GM18502 (cell line): ENCODE measurements at regions not wholly inside any gene's neighbourhood (a gene's known extent, or its start where the extent isn't known, plus 50 kb on each side); places are given as distances from the start of the nearest gene placed in this dataset.

Experiments used
- ATAC-seq: cut with Tn5 transposase; IDR thresholded peaks from one replicate; pipeline ENCODE4 v1.9.1; 2021; ENCODE audit warnings: mild to moderate bottlenecking; ENCODE audit not compliant: unreplicated experiment, poor library complexity

DNA sequence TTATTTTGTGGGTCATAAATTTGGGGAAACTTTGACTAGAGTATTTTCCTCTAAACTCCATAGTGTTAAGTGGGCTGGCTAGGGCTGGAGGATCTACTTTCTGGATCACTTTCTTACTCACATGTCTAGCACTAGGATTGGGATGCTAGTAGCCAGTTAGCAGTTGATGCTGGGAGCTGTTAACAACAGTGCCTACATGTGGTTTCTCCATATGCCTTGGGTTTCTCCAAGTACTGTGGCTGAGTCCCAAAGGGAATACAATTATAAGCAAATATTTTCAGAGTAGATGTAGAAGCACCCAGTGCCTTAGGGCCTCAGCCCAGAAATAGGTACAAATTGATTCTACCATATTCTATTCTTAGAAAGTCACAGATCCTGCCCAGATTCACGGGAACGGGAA lies 1614.9 kb downstream of the ARAP2 start:
- no peak for ATAC-seq

DNA sequence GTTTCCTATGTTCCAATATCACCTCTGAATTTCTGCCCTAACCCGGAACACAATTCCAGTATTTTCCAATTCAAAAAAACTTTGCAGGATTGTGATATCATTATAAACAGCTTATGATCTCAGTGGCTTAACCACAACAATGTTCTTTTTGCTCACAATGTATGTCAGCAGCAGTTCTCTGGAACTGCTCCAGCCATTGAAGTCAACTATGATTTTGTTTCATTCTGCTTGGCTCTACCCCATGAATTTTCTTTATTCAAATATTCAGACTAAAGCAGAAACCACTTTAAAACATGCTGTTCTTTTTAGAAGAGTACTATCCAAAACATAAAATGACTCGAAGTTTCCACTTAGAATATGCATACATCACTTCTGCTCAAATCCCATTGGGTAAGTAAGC lies 1611.1 kb downstream of the ARAP2 start:
- ATAC-seq = no peak

DNA sequence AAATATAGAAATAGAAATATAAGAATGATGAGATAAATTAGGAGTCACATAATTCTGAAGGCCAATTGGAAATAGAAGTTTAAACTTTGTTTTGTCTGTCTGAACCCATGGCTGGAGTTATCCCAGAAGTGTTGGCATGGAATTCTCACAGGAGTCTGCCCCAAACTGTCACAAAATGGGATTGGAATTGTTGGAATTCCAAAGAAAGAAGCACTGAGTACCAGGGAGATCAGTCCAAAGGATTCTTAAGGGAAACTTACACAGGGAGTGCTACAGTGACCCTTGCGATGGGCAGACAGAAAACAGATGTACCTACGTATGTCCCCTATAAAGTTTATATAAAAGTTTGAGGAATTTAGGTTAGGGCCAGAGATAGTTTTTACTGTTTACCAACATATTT lies 1607.7 kb downstream of the ARAP2 start:
- ATAC-seq = no peak

DNA sequence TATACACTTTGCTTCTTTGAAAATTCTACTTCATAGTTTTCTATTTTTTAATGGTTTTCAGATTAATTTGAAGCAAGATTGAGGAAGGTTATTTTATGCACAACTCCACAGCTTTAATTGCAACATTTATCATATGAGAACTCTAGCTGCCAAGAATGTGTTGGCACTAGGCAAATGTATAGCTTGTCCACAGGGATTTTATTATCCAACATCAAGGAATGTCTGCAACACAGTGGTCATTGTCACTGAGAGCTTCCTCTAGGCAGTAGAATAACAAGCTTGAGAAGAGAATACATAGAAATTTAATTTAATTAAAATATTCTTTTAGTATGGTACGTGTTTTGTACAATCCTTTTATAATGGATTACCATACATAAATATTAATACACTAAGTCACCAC lies 1600.8 kb downstream of the ARAP2 start:
- ATAC-seq = no peak

DNA sequence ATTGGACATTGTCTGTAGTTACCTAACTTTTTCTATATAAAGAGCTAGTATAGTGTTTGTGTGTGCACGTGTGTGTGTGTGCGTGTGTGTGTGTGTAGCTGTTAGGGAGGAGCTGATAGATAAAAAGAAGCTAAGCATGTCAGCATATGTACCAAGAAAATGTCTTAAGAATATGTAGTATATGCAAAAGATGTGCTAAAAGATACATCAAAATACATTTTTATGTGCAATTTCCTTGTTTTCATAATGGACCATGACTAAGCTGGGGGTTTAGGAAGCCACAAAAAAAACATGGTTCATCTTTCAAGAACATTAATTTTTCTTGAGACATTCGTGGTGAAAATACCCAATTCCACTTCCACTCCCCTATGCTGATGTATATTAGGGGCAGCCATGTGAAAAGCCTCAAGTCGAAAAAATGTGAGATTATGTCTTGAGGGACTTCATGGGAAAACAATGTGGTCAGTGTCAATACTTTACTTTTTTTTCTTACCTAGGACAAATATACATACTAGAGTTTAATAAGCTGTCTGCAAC lies 1599.7 kb downstream of the ARAP2 start:
- no peak for ATAC-seq

DNA sequence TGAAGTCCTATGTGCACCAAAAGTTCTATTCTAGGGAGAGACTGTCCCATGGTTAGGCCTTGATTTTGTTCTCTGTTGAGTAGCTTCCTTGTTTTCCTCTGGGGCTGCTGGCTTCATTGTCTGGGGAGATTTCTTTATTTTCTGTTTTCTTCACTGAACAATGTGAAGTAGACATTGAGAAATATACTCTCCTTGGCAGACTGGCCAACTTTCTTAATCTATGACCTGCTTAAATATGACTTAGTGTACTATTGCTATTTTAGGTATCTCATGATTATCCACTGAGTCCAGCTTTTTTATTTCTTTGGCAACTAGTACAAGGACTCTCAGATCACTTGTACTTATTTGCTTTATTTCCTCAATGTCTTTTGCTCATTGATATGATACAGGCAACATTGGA lies 1594.6 kb downstream of the ARAP2 start:
- ATAC-seq = no peak

DNA sequence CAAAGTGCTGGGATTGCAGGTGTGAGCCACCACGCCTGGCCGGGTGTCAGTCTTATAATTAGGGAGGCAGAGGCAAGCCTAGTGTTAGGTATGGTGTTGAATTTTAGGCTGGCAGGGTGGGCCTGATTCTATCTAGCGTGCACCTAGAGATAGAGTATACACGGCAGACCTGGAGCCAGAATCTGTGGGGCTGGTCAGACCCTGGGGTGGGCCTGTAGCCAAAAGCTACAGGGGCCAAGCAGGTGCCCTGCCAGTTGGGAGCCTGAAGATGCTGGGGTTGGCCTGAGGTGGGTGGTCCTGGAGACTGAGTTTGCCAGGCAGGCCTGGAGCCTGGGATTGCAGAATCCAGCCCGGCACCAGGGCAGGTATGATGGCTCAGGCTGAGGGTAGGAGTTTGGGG lies 1580.3 kb downstream of the ARAP2 start:
- ATAC-seq = no peak

DNA sequence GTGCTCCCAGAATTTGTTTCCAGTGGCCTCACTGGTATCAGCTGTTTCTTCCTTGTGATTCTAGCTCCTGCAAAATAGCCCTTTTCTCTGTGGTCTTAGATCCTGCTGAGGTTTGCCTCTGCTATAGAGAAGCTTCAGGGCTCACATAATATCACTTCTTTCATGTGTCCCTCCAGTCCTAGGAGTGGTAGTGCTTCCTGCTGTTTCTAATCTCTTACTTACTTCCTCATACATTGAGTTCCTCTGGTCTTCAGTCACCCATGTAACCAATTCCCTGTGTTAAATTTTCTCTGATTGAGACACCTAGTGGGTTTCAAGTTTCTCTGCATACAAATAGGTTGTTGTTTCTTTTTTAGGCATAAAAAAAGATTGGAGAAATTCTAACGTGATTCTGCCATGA lies 1567.9 kb downstream of the ARAP2 start:
- ATAC-seq = no peak

DNA sequence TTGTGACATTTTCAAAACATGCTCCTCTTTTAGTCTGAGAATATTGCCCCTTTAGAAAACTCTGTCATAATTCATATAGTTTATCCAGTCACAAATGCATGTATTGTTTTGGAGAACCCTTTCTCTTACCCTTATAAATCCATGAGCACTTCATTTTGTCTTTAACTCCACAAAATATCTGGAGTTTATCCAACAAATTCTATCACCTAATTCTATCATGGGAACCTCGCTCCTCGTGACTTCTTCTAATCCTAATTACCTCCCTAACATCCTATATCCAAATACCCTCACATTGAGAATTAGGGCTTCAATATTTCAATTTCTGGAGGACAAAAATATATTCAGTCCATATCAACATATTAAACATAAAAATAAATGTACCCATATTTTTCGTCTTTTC lies 1565.9 kb downstream of the ARAP2 start:
- no peak for ATAC-seq

DNA sequence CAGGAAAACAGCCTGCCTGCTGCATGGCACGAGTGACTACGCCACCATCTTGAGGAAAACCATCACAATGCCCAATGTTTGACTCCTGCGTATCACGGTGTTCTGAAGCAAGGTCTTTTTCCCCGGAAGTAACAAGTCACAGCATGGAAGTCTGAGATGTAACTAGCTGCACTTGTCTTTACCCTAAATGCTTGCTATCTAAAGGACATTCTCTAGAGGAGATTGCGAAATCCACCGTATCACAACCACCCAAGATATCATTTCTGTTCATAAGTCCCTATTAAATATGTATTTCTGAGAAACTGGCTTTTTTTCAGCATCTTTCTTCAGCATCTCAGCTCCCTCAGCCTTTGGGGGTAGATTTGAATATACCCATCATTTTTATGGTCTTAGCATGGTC lies 1565.1 kb downstream of the ARAP2 start:
- ATAC-seq = no peak

DNA sequence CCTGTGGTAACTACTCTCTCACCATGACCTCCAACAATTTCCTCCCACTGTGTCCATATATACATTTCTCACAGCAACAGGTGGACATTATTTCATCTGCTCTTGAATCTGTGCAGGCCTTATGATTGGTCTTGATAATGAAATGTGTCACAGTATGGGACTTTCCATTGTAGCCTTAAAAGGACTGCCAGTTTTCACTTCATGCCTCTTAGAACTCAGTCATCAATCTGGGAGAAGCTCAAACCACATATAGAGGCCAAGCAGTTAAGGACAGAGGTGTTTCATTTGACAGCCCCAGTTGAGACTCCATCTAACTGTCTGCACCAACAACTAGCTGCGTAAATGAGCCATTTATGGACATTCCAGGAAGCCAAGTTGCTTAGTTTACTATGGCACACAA lies 1534.8 kb downstream of the ARAP2 start:
- ATAC-seq = no peak

DNA sequence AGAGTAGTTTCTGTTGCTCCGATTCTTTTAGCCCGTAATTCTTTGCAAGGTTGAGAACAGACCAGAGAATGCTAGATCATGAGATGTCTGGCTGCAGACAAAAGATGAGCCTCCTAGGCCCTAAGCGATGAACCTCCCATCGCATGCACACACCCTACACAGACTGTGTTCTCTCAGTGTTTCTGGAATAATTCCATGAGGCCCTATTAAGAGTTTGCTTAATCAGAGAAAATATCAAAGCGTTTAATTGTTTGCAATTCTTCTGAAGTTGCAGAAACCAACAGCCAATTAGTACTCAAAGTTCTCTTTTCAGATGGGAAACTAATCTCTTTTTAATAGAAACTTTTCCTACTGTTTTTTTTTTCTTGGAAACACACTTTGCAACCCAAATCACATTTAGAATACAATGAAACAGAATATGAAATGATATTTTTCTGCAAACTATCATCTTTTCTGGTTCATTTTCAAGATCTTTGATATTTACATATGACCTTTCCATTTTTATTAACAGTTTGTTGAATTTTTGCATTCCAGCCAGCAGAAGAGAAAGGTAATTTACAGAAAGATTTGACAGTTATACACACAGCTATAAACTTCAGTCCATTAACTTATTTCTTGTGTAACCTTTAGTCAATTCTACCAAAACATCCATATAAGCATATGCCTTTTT lies 1525.6 kb downstream of the ARAP2 start:
- no peak for ATAC-seq

DNA sequence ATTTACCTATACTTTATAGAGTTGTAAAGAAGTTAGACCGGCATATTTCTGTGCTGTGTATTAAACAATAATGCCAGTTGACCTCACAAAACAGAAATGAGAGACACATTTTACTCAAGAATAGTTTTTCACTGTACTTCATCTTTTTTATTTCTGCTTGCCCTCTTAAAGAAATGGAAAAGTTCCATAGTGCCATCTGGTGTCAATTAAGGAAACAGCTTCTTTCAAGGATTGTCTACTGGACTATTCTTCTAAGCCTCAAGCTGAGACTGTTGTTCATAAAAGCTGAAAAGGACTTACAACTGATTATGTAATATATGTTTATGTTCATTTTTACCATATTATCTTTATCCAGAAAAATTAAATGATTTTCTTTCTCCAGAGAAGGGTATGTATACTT lies 1523.7 kb downstream of the ARAP2 start:
- no peak for ATAC-seq

DNA sequence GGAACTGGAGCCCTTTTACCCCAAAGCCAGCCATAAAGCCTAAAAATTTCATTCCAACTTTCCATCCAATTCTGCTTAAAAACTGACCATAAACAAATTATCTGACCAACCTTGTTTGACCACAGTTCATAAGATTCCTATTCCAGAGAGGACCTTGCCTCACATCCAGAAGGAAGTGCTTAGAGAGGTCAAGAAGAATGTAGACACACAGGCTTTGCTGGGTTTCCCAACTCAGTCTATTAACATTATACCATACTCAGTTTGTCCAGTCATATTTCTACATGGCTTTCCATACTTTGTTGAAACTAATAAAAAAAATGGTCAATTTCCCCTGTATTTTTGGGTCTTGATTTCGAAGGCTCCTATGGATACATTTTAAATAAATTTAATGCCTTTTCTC lies 1522.5 kb downstream of the ARAP2 start:
- ATAC-seq = no peak

DNA sequence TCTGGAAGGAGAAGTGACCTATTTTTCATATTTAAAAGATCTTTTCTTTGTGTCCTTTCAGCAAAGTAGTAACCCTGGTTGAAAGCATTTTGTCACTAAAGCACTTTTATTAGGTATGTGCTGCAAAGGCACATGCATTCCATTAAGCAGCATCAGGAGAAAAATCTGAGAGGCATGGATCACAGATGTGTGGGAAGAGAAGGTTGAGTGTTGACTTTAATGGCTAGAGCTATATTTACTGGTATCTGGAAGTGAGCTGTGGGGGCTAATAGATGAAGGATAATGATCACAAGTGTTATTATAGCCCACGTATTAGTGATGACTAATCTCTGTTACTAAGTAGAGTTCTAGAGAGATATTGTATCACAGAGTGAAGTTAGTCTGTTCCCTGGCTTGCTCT lies 1520.7 kb downstream of the ARAP2 start:
- no peak for ATAC-seq

DNA sequence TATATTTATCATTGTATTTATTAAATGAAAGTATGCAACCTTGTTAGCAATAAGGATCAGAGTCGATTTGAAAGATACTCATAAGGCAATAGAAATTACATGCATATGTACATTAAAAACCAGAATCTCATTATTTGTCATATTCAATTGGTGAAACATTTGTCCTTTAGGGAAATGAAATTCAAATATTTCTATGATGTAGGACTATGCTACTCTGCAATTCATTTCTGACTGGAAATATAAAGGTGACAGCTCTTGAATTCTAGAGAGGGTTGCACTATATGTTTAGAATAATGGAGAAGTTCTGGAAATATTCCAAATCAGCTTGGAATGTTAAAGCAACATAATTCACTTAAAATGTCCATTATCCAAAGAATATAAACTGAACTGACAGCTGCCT lies 1519.8 kb downstream of the ARAP2 start:
- ATAC-seq = no peak

DNA sequence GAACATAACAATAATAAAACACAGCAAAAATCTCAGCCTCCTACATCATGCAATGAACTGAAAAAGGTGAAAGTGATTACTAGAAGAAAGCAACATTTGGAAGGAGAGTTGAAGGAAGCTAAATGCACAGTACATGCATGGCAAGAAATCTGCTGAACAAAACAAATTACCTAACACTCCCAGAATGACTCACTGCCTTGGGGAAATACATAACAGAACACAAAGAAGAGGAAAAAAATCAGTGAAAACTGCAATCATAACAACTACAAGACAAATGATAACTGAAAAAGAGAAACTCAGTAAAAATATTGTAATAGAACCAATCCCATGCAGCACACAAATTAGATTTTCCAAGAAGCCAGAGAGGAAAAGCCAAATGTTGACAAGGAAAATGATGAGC lies 1513.2 kb downstream of the ARAP2 start:
- no peak for ATAC-seq

DNA sequence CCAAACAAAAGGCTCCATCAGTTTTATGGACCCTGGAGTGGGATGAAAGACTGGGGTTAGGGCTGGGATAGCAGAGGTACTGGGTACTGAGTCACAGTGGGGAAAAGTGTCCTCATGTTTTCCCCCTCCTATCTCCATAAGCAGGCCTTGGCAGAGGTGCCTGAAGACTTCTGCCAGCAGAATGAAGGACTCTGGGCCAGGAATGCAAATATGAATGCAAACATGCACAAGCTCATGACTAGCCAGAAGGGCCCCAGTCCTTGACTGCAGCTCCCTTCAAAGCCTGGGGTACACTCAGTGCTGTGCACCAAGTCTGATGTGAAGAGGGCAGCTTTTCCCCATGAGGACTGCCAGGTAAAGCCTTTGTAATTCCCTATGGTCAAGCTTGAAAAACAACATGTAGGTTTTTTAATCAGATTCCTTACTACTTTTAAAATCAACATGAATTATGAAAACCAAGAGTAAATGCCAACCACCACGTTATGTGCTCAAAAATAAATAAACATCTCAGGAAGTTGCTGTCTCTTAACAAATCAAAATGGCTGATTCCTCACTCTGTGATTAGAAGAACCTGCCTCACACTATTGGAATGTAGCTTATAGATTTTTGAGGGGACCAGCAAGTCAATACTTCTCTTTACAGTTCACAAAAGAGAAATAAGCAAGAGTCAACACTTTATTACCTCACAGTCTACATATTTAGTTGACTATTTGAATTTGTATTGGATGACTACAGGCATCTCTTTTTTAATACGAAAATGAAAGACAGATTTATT lies 1512.0 kb downstream of the ARAP2 start:
- ATAC-seq = no peak

DNA sequence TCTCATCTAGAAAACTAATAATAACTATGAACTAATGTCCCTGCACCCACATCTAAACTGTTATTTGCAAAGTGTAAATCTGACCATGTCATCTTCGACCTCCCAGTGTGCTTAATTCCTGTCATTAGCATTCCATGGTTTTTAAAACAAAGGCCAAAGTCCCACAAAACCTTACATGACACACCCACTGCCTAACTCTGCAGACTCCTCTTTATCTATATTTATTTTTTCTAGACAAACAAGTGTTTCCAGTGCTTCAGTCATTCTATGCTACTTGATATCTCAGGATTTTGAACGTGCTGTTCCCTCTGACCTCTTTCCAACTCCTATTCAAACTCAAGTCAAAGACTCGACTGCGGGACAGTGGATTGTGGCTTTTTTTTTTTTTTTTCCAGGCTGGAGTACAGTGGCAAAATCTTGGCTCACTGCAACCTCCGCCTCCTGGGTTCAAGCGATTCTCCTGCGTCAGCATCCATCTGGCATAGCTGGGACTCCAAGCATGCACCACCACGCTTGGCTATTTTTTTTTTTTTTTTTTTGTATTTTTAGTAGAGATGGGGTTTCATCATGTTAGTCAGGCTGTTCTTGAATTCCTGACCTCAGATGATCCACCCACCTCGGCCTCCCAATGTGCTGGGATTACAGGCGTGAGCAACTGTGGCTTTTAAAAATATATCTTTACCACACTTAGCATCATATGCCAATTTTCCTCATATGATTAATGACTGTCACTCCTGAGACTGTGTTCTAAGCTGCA lies 1511.0 kb downstream of the ARAP2 start:
- no peak for ATAC-seq

DNA sequence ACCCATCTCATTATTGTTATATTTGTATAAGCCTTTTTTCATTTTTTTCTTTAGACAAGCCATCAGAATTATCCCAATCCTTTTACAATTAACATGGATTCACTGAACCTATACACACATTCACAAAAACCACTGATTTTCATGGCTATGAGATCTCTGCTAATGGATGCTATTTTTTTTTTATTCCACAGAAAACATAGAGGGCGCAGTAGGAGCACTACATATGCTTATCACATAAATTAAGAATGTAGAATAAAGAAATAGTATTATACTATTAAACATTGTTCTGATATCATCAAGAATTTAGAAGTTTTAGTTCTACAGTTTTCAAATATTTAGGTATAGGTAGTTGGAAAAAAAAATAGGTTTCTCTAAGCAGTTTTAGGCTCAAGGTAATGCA lies 1477.4 kb downstream of the ARAP2 start:
- ATAC-seq = no peak

DNA sequence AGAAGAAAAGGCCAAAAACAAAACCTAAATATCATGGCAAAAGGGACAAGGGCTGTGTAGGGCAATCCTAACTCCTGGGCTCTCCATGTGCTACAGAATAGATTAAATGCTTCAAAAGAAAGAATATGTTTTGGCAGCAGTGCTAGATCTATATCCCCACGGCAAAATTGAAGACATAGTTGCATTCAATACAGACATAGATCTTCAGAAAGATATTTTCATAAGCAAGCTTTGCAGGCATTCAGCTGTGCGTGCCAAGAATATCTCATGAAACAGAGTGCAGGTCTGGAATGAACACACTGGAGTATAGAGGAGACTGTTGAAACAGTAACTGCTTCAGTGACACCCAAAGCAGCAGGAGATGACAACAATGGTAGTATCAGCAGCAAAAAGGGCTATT lies 1476.9 kb downstream of the ARAP2 start:
- no peak for ATAC-seq
